GM12878 (cell line): ENCODE measurements at regions not wholly inside any gene's neighbourhood (a gene's known extent, or its start where the extent isn't known, plus 50 kb on each side); places are given as distances from the start of the nearest gene placed in this dataset.

Source experiments
- EZH2 ChIP-seq: IDR thresholded peaks from 2 replicates; pipeline ENCODE4 v1.6.1; 2012; ENCODE audit warnings: low read depth, mild to moderate bottlenecking, control low read depth, inconsistent platforms, low read length, borderline replicate concordance; ENCODE audit not compliant: control insufficient read depth
- MXI1 ChIP-seq: fragments of 150-350 bp; IDR thresholded peaks from 2 replicates; pipeline ENCODE4 v1.6.1; 2011; ENCODE audit warnings: low read depth, mild to moderate bottlenecking, inconsistent platforms, low read length, improper control_type of control experiment
- POLR2A ChIP-seq: IDR thresholded peaks from 2 replicates; pipeline ENCODE4 v1.6.1; 2011; ENCODE audit warnings: low read depth, mild to moderate bottlenecking, low read length
- RAD21 ChIP-seq: IDR thresholded peaks from 2 replicates; pipeline ENCODE4 v1.6.1; 2011; ENCODE audit warnings: mild to moderate bottlenecking, low read depth, low read length, moderate library complexity; ENCODE audit not compliant: insufficient read depth
- TF ChIP-seq, protein P1 (sequence below), 3 experiments: IDR thresholded peaks in 2 of 3; conservative IDR thresholded peaks in 1 of 3; 2 replicates each; pipeline ENCODE4 v1.5.1; 2011; ENCODE audit warnings: low read depth in 3 of 3, low read length in 3 of 3, mild to moderate bottlenecking in 3 of 3, control low read depth in 2 of 3, moderate library complexity in 2 of 3, inconsistent platforms in 1 of 3, mixed read lengths in 1 of 3; ENCODE audit not compliant: control insufficient read depth in 2 of 3, insufficient read depth in 1 of 3; ENCODE audit errors: extremely low read depth in 1 of 3

DNA sequence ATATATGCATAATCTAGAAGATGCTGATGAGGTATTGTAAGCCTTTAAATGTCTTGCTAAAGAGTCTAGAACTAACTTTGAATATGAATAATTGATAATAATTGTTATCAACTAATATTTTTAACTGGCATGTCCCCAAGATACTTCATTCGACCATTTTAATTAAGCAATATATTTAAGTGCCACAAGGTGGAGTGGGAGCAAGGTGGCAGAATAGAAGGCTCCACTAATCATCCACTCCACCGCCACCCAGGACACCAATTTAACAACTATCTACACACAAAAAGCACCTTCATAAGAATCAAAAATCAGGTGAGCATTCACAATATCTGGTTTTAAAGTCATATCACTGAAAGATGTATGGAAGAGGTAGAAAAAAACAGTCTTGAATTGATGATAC, 409.6 kb downstream of the SEC23A start:
- TF ChIP-seq RAD21: no peak
- TF ChIP-seq, protein P1, sequence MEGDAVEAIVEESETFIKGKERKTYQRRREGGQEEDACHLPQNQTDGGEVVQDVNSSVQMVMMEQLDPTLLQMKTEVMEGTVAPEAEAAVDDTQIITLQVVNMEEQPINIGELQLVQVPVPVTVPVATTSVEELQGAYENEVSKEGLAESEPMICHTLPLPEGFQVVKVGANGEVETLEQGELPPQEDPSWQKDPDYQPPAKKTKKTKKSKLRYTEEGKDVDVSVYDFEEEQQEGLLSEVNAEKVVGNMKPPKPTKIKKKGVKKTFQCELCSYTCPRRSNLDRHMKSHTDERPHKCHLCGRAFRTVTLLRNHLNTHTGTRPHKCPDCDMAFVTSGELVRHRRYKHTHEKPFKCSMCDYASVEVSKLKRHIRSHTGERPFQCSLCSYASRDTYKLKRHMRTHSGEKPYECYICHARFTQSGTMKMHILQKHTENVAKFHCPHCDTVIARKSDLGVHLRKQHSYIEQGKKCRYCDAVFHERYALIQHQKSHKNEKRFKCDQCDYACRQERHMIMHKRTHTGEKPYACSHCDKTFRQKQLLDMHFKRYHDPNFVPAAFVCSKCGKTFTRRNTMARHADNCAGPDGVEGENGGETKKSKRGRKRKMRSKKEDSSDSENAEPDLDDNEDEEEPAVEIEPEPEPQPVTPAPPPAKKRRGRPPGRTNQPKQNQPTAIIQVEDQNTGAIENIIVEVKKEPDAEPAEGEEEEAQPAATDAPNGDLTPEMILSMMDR (IDR thresholded peaks at IDR 0.05 in 2 of 3, conservative IDR thresholded peaks at IDR 0.05 in 1 of 3; ENCODE audit: control insufficient read depth in 2 of 3, extremely low read depth in 1 of 3, insufficient read depth in 1 of 3, low read depth in 3 of 3, low read length in 3 of 3): no peak
- no peak for TF ChIP-seq EZH2
- TF ChIP-seq MXI1: no peak
- no peak for TF ChIP-seq POLR2A
